Retinal pigment epithelial cell (primary cell): ENCODE measurements at regions not wholly inside any gene's neighbourhood (a gene's known extent, or its start where the extent isn't known, plus 50 kb on each side); places are given as distances from the start of the nearest gene placed in this dataset.

Experiments used
- DNase-seq: peaks from one replicate; pipeline ENCODE4 v3.0.0-alpha.2; 2010; ENCODE audit warnings: low read depth
- H3K4me3 ChIP-seq: 2 replicates; pipeline ENCODE4 v1.5.1; 2011; ENCODE audit warnings: mild to moderate bottlenecking, low read length, control low read depth, moderate library complexity
- CTCF ChIP-seq: conservative IDR thresholded peaks from 2 replicates; pipeline ENCODE4 v1.5.1; 2011; ENCODE audit warnings: low read depth, low read length, control low read depth, inconsistent platforms

- TF ChIP-seq CTCF = peak; percentile 82
- DNase-seq = no peak
- H3K4me3 ChIP-seq = no peak overlapping the region
Observed at GRCh38 chr15:69729167-69729748, 276.6 kb downstream of the RPLP1 start.

- no peak overlapping the region for H3K4me3 ChIP-seq
- no peak for DNase-seq
- no peak for TF ChIP-seq CTCF
Observed at GRCh38 chr15:69730281-69731080, 277.9 kb downstream of the RPLP1 start.

- H3K4me3 ChIP-seq = no peak overlapping the region
- TF ChIP-seq CTCF = no peak
- no peak for DNase-seq
Observed at GRCh38 chr15:69731081-69731330, 278.4 kb downstream of the RPLP1 start.

GRCh38 chr15:69731581-69731980 lies 279.0 kb downstream of the RPLP1 start:
- no peak for TF ChIP-seq CTCF
- H3K4me3 ChIP-seq = no peak overlapping the region
- no peak for DNase-seq

- no peak for TF ChIP-seq CTCF
- H3K4me3 ChIP-seq = no peak overlapping the region
- no peak for DNase-seq
Observed at GRCh38 chr15:69732133-69732532, 279.5 kb downstream of the RPLP1 start.

GRCh38 chr15:69734699-69735098 lies 282.1 kb downstream of the RPLP1 start:
- H3K4me3 ChIP-seq = no peak overlapping the region
- TF ChIP-seq CTCF = no peak
- DNase-seq = no peak

- TF ChIP-seq CTCF = no peak
Observed at GRCh38 chr15:69735121-69735520, 282.5 kb downstream of the RPLP1 start.

More at GRCh38 chr15:69735121-69735520, 282.5 kb downstream of the RPLP1 start:
- no peak overlapping the region for H3K4me3 ChIP-seq
- DNase-seq = peak; percentile 64
